NCI-H2107 (cell line): ENCODE measurements at regions not wholly inside any gene's neighbourhood (a gene's known extent, or its start where the extent isn't known, plus 50 kb on each side); places are given as distances from the start of the nearest gene placed in this dataset.
"Not testable (repeated sequence)": the region's sequence is repeated elsewhere in the genome, so short reads cannot be mapped to it uniquely, and the experiment has no call there.

ENCODE experiments used
- DNase-seq: peaks from one replicate; lab custom pipeline; 2025; lab: John Stamatoyannopoulos, UW

DNA sequence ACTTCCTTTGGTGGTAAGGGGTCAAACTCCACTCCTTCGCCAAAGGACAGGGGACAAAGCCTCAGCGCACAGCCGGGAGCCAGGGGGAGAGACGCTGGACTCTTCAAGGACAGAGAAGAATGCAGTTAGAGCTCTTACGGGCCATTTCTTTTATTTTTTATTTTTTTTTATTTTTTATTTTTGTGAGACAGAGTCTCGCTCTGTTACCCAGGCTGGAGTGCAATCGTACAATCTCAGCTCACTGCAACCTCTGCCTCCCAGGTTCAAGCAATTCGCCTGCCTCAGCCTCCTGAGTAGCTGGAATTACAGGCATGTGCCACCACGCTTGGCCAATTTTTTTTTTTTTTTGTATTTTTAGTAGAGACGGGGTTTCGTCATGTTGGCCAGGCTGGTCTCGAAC lies 93.2 kb upstream of the RPH3AL start, which contains the start of gene RFLNB:
Gene RFLNB, minus strand, starts transcription at position 101 of the 400 bp plus-strand sequence.
- not testable (repeated sequence) for DNase-seq

DNA sequence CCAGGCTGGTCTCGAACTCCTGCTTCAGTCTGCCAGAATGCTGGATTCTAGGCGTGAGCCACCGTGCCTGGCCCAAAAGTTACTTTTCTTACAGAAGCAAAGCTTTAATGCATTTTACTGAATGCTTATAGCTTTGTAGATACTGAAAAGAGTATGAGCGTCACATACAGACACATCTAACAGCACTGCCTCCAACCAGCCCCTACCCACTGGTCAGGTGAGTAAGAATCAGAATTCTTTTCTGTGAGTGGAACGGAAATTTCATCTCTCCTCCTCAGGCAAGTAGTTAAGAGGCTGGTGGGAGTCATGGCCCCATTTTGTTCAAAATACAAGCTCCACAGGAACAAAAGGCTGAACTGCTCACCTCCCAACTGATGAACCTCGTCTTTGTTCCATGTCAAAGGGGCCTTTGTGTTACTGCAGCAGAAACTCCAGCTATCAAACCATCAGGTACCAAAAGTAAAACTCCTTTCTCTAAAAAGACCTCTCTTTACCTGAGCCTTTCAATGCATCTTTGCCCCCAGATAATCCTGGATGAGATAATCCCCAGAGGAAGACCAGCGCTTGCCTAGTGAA lies 92.4 kb upstream of the RPH3AL start:
- no peak for DNase-seq

DNA sequence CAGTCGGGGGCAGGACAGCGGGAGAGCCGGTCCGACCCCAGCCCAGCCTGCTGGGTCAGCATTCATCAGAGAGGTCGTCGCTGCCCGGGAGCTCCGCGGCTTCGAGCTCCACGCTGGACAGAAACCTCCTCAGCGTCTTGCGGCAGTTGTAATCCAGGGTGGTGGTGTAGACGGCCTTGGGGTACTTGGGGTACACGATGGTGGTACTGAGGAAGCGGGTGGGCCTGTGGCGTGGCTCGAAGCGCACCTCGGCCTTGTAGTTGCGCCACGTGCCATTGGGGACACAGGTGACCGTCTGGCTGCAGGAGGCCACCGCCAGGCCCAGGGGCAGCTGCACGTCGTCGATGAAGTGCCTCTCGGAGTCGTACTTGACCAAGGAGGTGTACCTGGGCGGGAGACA lies 90.5 kb upstream of the RPH3AL start:
- no peak for DNase-seq

DNA sequence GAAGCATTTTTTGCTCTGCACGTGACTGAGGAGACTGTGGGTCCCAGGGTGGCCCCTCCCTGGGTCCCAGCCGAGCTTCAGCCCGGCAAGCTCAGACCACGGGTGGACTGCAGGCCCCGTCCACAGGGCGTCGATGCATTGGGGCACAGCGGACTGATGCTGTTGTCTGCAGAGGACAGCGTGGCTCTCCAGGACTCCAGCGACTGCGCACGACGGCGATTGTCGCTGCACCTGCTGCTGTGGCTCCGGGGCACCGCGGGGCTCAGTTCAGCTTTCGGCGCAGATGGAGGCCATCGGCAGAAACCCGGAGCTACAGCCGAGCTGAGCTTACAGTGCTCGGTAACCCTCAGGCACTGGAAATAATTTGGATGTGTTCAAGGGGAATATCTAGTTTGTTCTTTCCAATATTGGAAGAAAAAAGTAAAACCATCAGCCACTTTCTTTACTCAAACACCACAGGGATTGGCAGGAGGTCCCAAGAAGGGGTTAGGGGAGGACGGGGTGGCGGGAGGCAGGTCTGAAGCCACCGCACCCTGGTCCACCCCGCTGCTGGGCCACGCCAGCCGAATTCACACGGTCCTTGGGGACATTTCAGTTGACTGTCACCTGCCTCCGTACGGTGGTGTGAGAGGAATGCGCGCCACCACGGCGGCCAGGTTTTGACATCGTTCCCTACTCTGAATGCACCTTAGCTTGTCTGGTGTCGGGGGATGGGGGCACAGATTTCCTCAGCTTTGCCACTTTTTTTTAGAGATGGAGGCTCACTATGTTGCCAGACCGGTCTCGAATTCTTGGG lies 88.7 kb upstream of the RPH3AL start:
- no peak for DNase-seq

DNA sequence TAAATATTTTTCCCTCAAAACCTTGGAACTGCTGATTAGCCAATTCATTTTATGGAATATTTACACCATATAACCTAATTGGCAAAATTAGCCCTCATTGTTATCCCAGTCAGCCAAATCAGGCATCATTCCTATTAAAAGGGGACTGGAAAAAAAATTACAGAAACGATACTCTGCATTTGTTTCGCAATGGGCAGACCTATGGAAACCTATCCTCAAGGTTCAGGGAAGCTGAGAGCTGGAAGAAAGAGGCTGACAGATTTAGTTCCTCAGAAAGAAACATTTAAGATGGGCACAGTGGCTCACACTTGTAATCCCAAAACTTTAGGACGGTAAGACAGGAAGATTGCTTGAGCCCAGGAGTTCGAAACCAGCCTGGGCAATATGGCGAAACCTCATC lies 85.6 kb upstream of the RPH3AL start:
- no peak for DNase-seq

DNA sequence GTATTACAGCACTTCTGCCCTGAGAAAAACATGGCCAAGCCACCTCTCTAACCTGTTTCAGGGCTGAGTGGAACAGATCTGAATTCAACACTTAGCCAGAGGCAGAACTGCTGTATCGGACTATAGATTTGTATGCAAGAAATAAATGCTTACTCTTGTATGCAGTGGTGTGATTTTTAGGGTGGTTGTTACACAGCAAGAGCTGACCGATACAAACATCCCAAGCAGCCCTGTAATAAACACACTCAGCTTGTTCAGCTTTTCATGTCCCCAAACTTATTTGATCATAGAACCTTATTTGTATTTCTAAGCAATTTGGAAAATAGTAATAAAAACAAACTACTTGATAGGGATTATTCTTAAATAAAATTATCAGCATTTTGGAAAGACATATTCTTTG lies 84.9 kb upstream of the RPH3AL start:
- DNase-seq, result no peak

DNA sequence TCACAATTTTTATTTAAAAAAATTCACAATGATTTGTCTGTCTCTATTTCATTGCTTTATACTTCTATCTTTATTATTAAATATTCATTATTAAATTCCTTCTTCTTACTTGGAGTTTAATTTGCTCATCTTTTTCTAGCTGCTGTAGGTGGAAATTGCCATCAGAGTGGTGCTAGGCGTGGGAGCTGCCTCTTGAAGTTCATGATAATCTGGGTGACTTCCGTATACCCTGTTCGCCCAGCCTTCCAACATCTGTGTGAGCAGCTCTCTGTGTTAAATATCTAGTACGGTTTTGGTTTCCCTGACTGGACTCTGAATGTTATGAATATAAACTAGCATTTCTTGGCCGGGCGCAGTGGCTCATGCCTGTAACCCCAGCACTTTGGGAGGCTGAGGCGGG lies 84.0 kb upstream of the RPH3AL start:
- no peak for DNase-seq

DNA sequence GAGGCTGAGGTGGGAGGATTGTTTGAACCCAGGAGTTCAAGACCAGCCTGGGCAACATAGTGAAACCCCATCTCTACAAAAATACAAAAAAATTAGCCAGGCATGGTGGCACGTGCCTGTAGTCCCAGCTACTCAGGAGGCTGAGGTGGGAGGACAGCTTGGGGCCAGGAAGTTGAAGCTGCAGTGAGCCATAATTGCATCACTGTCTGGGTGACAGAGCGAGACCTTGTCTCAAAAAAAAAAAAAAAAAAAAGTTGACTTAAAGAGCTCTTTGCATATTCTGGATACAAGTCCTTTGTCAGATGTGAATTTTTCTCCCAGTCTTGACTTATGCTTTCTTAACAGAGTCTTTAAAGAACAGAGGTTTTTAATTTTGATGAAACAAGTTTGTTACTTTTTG lies 79.9 kb upstream of the RPH3AL start:
- DNase-seq, result not testable (repeated sequence)

DNA sequence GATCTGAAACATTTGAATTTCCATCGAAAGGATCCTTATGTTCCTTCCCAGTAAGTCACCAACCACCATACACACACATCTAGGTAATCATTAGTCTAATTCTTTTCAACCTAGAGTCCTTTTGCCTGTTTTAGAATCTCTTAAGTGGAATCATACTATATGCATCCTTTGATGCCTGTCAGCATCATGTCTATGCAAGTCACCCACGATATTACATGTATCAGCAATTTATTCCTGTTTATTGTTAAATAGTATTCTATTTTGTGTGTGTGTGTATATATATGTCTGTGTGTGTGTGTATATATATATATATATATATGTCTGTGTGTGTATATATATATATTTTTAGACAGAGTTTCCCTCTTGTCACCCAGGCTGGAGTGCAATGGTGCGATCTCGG lies 78.9 kb upstream of the RPH3AL start:
- no peak for DNase-seq

DNA sequence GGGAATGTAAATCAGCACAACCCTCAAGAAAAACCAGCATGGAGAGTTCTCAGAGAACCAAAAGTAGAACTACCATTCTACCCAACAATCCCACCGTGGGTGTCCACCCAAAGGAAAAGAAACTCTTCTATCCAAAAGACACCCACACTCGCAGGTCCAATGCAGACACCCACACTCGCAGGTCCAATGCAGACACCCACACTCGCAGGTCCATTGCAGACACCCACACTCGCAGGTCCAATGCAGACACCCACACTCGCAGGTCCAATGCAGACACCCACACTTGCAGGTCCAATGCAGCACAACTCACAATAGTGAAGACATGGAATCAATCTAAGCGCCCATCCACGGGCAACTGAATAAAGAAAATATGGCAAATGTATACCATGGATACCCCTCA lies 77.0 kb upstream of the RPH3AL start:
- DNase-seq, result no peak

DNA sequence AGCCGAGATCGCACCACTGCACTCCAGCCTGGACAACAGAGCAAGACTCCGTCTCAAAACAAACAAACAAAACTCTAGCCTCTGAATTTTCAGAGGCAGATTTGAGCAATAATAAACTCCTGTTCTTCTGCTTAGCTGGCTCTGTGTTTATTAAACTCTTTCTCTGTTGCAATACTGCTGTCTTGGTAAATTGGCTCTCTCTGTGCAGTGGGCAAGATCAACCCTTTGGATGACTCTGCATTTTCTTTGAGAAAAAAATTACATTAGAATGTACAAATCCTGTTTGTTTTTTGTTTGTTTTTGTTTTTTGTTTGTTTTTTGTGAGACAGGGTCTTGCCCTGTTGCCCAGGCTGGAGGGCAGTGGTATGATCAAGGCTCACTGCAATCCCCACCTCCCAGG lies 75.8 kb upstream of the RPH3AL start:
- DNase-seq, result no peak

DNA sequence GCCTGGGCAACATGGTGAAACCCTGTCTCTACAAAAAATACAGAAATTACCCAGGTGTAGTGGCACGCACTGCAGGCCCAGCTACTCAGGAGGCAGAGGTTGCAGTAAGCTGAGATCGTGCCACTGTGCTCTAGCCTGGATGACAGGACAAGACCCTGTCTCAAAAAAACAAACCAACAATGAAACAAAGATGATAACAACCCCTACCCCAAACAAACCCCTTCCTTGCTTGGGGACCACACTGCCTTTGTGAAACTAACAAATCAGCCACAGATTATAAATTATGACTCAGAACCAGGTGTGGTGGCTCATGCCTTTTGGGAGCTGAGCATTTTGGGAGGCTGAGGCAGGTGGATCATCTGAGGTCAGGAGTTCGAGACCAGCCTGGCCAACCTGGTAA lies 75.3 kb upstream of the RPH3AL start:
- no peak for DNase-seq

DNA sequence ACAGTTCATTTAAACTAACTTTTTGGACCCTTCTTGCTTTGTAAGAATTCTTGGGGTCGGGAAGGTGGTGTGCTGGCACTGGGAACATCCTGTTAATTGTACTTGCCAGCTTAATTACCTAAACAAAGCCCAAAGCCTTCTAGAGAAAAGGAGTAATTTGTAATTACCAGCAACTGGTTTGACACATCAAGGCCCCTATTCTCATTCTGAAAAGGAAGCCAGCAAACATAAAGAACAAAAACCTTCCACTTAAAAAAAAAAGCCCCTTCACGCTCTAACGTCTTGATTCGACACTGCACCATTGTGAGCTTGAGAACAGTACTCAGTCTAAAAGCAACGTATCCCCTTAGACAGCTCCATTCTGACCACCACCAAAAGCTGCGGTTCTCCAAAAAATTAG lies 74.7 kb upstream of the RPH3AL start:
- DNase-seq, result no peak

DNA sequence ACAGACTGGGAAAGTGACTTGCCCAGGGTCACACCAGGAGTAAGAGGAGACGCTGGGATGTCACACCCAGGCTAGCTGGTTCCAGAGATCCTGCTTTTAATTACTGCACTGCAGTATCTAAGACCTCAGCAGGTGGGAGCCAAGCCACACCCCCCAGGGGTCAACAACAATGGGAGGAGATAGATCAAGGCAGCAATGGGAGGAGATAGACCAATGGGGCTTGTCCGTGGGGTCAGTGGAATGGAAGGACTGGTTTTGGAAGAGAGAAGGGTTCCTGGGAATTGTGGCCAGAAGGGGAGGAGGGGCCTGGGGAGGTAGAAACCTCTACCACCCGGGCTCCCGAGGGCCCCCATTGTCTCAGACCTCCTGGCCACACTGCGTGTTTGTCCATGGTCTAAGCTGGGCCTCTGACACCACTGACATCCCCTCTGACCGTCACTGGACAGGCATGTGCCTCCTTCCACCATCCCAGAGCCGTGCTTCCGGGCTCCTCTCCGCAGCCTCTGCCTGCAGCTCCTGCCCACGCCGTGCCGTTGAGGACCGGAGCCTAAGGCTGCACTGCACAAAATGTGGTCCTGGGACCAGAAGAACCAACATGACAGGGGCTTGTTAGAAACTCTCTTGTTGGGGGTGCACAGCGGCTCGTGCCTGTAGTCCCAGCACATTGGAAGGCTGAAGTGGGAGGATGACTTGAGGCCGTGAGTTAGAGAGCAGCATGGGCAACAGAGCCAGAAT lies 69.8 kb upstream of the RPH3AL start:
- DNase-seq, result no peak

DNA sequence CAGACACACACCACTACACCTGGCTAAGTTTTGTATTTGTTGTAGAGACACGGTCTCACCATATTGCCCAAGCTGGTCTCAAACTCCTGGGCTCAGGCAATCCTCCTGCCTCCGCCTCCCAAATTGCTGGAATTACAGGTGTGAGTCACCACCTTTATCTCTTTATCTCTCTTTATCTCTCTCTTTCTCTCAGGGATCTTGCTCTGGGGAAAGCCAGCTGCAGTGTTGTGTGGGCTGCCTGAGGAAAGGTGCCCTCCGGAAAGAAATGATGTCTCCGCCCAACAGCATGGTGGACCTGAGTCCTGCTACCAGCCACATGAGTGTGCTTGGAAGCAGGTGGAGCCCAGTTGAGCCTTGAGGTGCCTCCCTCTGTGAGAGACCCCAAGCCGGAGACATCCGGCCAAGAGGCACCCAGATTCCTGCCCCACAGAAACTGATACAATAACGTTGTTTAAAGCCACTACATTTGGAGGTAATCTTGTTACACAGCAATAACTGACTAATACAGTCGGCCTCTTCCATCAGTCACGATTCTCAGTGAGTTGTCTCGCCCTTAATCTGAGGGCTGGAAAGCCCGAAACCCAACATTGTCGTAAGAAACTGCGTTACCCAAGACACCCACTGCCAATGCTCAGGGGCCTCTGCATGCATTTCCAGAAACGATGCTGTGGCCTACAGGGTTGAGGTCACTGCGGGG lies 68.0 kb upstream of the RPH3AL start:
- no peak for DNase-seq

DNA sequence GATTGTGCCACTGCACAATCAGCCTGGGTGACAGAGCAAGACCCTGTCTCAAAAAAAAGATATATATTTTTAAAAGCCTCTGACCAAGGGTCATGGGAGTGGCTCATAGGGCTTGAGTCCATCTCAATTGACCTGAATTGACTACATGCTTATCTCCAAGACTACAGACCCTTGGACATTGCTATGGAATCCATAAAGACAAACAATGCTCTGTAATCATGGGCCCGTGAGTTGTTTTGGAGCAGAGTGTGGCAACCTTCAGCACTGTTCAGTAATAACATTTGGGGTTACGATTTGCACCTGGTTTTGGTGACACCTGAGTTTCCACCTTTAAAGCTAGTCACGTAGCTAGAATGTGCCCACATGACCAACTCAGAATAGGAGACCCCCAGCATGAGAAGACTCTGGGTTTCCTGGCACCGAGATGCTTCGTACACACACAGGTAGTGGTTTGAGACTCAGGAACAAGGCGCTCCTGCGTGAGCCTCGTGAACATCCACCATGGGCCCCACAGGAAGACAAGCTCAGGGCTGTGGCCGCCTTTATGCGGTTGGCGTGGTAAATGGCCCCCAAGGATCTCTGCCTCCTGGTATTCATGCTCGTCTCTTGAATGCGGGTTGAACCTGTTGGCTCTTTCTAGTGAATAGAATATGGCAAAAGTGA lies 66.6 kb upstream of the RPH3AL start:
- no peak for DNase-seq

DNA sequence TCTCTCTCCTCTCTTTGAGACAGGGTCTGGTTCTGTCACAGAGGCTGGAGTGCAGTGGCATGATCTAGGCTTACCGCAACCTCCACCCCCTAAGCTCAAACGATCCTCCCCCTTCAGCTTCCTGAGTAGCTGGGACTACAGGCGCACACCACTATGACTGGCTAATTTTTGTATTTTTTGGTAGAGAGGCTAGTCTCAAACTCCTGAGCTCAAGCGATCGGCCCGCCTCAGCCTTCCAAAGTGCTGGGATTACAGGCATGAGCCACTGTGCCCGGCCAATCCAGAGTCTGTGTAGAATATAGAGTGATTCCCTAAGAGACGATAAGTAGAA lies 65.8 kb upstream of the RPH3AL start:
- no peak for DNase-seq

DNA sequence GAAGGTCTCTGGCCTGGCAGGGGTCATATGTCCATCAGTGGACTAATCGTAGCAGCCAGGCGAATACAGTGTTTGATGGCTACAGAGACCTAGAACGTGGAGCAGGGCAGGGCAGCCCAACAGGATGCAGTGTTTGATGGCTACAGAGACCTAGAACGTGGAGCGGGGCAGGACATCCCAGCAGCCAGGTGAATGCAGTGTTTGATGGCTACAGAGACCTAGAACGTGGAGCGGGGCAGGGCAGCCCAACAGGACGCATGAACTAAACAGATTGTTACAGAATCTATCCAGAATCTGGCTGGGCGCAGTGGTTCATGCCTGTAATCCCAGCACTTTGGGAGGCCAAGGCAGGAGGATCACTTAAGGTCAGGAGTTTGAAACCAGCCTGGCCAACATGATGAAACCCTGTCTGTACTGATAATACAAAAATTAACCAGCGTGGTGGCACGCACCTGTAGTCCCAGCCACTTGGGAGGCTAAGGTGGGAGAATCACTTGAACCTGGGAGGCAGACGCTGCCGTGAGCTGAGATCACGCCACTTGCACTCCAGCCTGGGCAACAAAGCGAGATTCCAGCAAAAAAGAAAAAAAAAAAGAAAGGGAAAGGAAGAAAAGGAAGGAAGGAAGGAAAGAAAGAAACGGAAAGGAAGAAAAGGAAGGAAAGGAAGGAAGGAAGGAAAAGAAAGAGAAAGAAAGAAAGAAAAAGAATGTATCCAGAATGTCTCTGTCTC lies 65.2 kb upstream of the RPH3AL start:
- DNase-seq, result no peak

DNA sequence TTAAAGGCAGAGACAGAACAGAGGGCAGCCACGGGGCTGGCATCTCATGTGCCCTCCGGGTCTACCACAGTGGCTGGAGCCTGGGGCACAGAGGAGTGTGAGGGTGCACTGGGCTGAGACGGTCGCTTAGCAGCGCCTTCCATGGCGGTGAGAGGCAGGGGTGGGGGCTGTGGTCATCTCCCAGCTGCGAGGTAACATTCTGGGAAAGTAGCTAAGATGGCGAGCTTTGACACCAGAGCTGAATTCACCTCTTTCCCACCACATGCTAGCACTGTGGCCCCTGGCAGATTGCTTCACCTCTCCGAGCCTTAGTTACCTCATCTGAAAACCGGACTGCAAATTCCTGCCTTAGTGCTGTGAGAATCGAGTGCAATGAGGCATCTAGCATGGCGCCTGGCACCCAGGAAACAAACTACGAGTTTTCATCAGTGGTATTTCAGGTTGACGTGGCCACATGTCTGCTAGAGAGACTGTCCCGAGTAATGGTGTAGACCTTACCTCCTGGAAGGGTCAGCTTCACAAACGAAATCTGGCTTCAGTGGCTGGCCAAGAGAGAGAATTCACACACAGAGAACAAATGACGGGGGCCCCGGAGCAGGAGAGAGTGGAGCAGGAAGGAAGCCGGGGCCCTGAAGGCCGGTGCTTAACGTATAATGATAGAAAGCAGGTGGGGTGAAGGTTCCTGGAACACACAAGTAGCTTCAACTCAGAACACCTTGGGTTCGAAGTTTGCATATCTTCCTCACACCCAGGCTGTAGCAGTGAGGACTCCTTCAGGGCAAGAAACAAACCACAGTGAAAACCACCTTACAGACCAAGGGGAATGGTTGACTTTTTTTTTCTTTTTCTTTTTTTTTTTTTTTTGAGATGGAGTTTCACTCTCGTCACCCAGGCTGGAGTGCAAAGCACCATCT lies 63.9 kb upstream of the RPH3AL start:
- DNase-seq, result no peak

DNA sequence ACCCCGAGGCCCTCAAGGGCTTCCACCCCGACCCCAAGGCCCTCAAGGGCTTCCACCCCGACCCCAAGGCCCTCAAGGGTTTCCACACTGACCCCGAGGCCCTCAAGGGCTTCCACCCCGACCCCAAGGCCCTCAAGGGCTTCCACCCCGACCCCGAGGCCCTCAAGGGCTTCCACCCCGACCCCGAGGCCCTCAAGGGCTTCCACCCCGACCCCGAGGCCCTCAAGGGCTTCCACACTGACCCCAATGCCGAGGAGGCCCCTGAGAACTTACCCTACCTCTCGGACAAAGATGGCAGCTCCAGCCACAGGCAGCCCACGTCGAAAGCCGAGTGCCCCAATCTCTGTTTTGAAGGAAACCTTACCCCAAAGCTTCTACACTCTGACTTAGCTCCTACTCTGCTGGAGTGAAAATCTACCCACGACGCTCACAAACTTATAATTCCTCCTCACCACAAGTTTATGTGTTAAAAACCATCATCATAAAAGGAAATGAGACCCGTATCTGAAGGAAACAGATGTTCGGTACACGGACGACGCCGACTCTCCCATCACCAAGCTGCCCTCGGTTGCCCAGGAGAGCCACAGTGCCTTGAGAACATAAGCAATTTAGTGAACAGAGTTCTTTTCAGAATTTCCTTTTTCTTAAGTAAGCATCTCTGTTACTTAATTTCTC lies 61.2 kb upstream of the RPH3AL start:
- no peak for DNase-seq
